HUDEP-2 (cell line): ENCODE measurements at regions not wholly inside any gene's neighbourhood (a gene's known extent, or its start where the extent isn't known, plus 50 kb on each side); places are given as distances from the start of the nearest gene placed in this dataset.

Source experiments
- DNase-seq, 76 experiments: peaks; one replicate each; lab custom pipeline; 2025; ENCODE audit not compliant: unreplicated experiment in 76 of 76; lab: John Stamatoyannopoulos, UW

GRCh38 chr4:79034544-79034943 lies 95.3 kb upstream of the PAQR3 start:
- no peak for DNase-seq

- DNase-seq = no peak
Measured at GRCh38 chr4:79030973-79031372, 91.7 kb upstream of the PAQR3 start.

GRCh38 chr4:79027656-79028055 lies 88.4 kb upstream of the PAQR3 start:
- DNase-seq = no peak

- DNase-seq = no peak
Measured at GRCh38 chr4:79025170-79025569, 85.9 kb upstream of the PAQR3 start.

GRCh38 chr4:79023799-79024770 lies 84.8 kb upstream of the PAQR3 start:
- no peak for DNase-seq

- DNase-seq = no peak
Measured at GRCh38 chr4:79022529-79022928, 83.3 kb upstream of the PAQR3 start.

GRCh38 chr4:79017481-79017880 lies 78.2 kb upstream of the PAQR3 start:
- DNase-seq = no peak

GRCh38 chr4:79016878-79017277 lies 77.6 kb upstream of the PAQR3 start:
- no peak for DNase-seq

GRCh38 chr4:79015411-79015810 lies 76.2 kb upstream of the PAQR3 start:
- no peak for DNase-seq

- no peak for DNase-seq
Measured at GRCh38 chr4:79014230-79014629, 75.0 kb upstream of the PAQR3 start.

- DNase-seq = no peak
Measured at GRCh38 chr4:79013756-79014155, 74.5 kb upstream of the PAQR3 start.

GRCh38 chr4:78990938-78991810 lies 51.9 kb upstream of the PAQR3 start:
- no peak for DNase-seq

- no peak for DNase-seq
Measured at GRCh38 chr4:78989697-78990270, 50.5 kb upstream of the PAQR3 start.
